Trophoblast cell (in vitro differentiated cells and primary cell): ENCODE measurements at regions not wholly inside any gene's neighbourhood (a gene's known extent, or its start where the extent isn't known, plus 50 kb on each side); places are given as distances from the start of the nearest gene placed in this dataset.

ENCODE experiments used
- DNase-seq, 2 donors: peaks; one replicate each; pipeline ENCODE4 v3.0.0-alpha.2; 2016
- H2AFZ ChIP-seq: 2 replicates; pipeline ENCODE4 v1.6.1; 2013; ENCODE audit warnings: low read length, moderate library complexity, mild to moderate bottlenecking; ENCODE audit not compliant: insufficient read depth, poor library complexity
- H2AK5ac ChIP-seq: 2 replicates; pipeline ENCODE4 v1.6.1; 2013; ENCODE audit warnings: mild to moderate bottlenecking, low read length
- H2BK120ac ChIP-seq: 2 replicates; pipeline ENCODE4 v1.6.1; 2013; ENCODE audit warnings: low read length, mild to moderate bottlenecking, moderate library complexity; ENCODE audit not compliant: insufficient read depth, poor library complexity
- H2BK12ac ChIP-seq: 2 replicates; pipeline ENCODE4 v1.6.1; 2013; ENCODE audit warnings: mild to moderate bottlenecking, low read length, moderate library complexity
- H2BK5ac ChIP-seq: 2 replicates; pipeline ENCODE4 v1.6.1; 2013; ENCODE audit warnings: low read length, low read depth, moderate library complexity, mild to moderate bottlenecking; ENCODE audit not compliant: poor library complexity
- H3K14ac ChIP-seq: 2 replicates; pipeline ENCODE4 v1.6.1; 2013; ENCODE audit warnings: mild to moderate bottlenecking, low read length
- H3K18ac ChIP-seq: 2 replicates; pipeline ENCODE4 v1.6.1; 2013; ENCODE audit warnings: mild to moderate bottlenecking, low read length
- H3K23ac ChIP-seq: 2 replicates; pipeline ENCODE4 v1.6.1; 2013; ENCODE audit warnings: low read length
- H3K27ac ChIP-seq: 2 replicates; pipeline ENCODE4 v1.5.1; 2013; ENCODE audit warnings: low read depth, mild to moderate bottlenecking, inconsistent platforms, low read length, moderate library complexity
- H3K27me3 ChIP-seq: 2 replicates; pipeline ENCODE4 v1.6.1; 2013; ENCODE audit warnings: inconsistent platforms, mild to moderate bottlenecking, low read length, moderate library complexity; ENCODE audit not compliant: insufficient read depth
- H3K36me3 ChIP-seq, 2 experiments: 1 replicate in 1 of 2; 2 replicates in 1 of 2; pipeline ENCODE4 v1.6.1; 2013; ENCODE audit warnings: low read length in 2 of 2, mild to moderate bottlenecking in 2 of 2, moderate library complexity in 1 of 2; ENCODE audit not compliant: insufficient read depth in 2 of 2, control insufficient read depth in 1 of 2
- H3K4ac ChIP-seq: 2 replicates; pipeline ENCODE4 v1.6.1; 2013; ENCODE audit warnings: low read depth, mild to moderate bottlenecking, low read length, moderate library complexity
- H3K4me1 ChIP-seq, 2 experiments: 1 replicate in 1 of 2; 2 replicates in 1 of 2; pipeline ENCODE4 v1.6.1; 2013; ENCODE audit warnings: low read length in 2 of 2, mild to moderate bottlenecking in 2 of 2, moderate library complexity in 1 of 2; ENCODE audit not compliant: insufficient read depth in 2 of 2, control insufficient read depth in 1 of 2
- H3K4me2 ChIP-seq: 2 replicates; pipeline ENCODE4 v1.6.1; 2013; ENCODE audit warnings: inconsistent platforms, mild to moderate bottlenecking, low read length, moderate library complexity
- H3K4me3 ChIP-seq: 2 replicates; pipeline ENCODE4 v1.5.1; 2013; ENCODE audit warnings: mild to moderate bottlenecking, low read depth, low read length, inconsistent platforms
- H3K79me1 ChIP-seq: one replicate; pipeline ENCODE4 v1.6.1; 2013; ENCODE audit warnings: low read length
- H3K79me2 ChIP-seq: 2 replicates; pipeline ENCODE4 v1.6.1; 2013; ENCODE audit warnings: low read length, mild to moderate bottlenecking; ENCODE audit not compliant: control insufficient read depth, insufficient read depth, poor library complexity
- H3K9ac ChIP-seq: 2 replicates; pipeline ENCODE4 v1.6.1; 2013; ENCODE audit warnings: mild to moderate bottlenecking, low read length
- H3K9me3 ChIP-seq: 2 replicates; pipeline ENCODE4 v1.6.1; 2013; ENCODE audit warnings: low read depth, mild to moderate bottlenecking, control low read depth, inconsistent platforms, low read length; ENCODE audit not compliant: insufficient read depth
- H4K12ac ChIP-seq: 2 replicates; pipeline ENCODE4 v1.6.1; 2013; ENCODE audit warnings: low read depth, mild to moderate bottlenecking, low read length, moderate library complexity
- H4K8ac ChIP-seq: 2 replicates; pipeline ENCODE4 v1.6.1; 2013; ENCODE audit warnings: low read depth, mild to moderate bottlenecking, low read length, moderate library complexity
- H4K91ac ChIP-seq: one replicate; pipeline ENCODE4 v1.6.1; 2013; ENCODE audit warnings: low read depth, mild to moderate bottlenecking, low read length, moderate library complexity
- WGBS: extraction: QIAGEN DNeasy Blood & Tissue Kit; methylation state at CpG from one replicate; pipeline ENCODE4 v1.1.7; 2013; ENCODE audit warnings: missing lambda C conversion rate; ENCODE audit not compliant: insufficient read length, insufficient coverage; ENCODE audit errors: extremely low coverage; 5-methylcytosine and 5-hydroxymethylcytosine counted together

GRCh38 chr7:42315103-42315502, 78.1 kb upstream of the GLI3 start:
- Histone ChIP-seq H3K4ac (no peak overlapping the region), H3K36me3 (no peaks in the 10 kb centered on the region), H2BK120ac (no peak overlapping the region), H3K23ac (no peak overlapping the region), H4K12ac (no peak overlapping the region), H3K79me1 (no peaks in the 10 kb centered on the region), H2BK12ac (no peak overlapping the region), H3K4me3 (no peak overlapping the region), H2AFZ (no peak overlapping the region), H3K27ac (no peak overlapping the region), H3K9me3 (peaks cover 1% of the 10 kb centered on the region), H2AK5ac (no peak overlapping the region), H4K8ac (no peak overlapping the region), H3K4me2 (no peak overlapping the region), H3K4me1 (no peaks in the 10 kb centered on the region), H3K27me3 (no peaks in the 10 kb centered on the region), H3K18ac (no peak overlapping the region), H2BK5ac (no peak overlapping the region), H3K14ac (no peak overlapping the region), H4K91ac (no peak overlapping the region), H3K9ac (no peak overlapping the region), H3K79me2 (no peaks in the 10 kb centered on the region)
- no peak for DNase-seq
- WGBS: no CpG with 5 or more reads among the region's 3 CpGs

- Histone ChIP-seq H3K9me3 (peaks cover 1% of the 10 kb centered on the region), H3K9ac (no peak overlapping the region), H2BK5ac (no peak overlapping the region), H3K4ac (no peak overlapping the region), H3K27me3 (no peaks in the 10 kb centered on the region), H3K4me1 (no peaks in the 10 kb centered on the region), H3K14ac (no peak overlapping the region), H3K23ac (no peak overlapping the region), H3K4me3 (no peak overlapping the region), H3K36me3 (no peaks in the 10 kb centered on the region), H3K79me2 (no peaks in the 10 kb centered on the region), H4K8ac (no peak overlapping the region), H4K12ac (no peak overlapping the region), H3K79me1 (no peaks in the 10 kb centered on the region), H3K18ac (no peak overlapping the region), H2BK120ac (no peak overlapping the region), H2AK5ac (no peak overlapping the region), H3K27ac (no peak overlapping the region), H2BK12ac (no peak overlapping the region), H3K4me2 (no peak overlapping the region), H2AFZ (no peak overlapping the region), H4K91ac (no peak overlapping the region)
- WGBS: no CpG with 5 or more reads among the region's 1 CpG
- no peak for DNase-seq
These were observed 77.7 kb upstream of the GLI3 start for GRCh38 chr7:42314696-42315095.

GRCh38 chr7:42311195-42311594, 74.2 kb upstream of the GLI3 start:
- H2BK5ac ChIP-seq: no peak overlapping the region
- no peak overlapping the region for H3K4me2 ChIP-seq
- no peak overlapping the region for H4K8ac ChIP-seq
- no peaks in the 10 kb centered on the region for H3K27me3 ChIP-seq
- H3K9me3 ChIP-seq: no peaks in the 10 kb centered on the region
- no peak overlapping the region for H3K18ac ChIP-seq
- no peak overlapping the region for H4K91ac ChIP-seq
- no peak overlapping the region for H3K23ac ChIP-seq
- H2AFZ ChIP-seq: no peak overlapping the region
- no peak overlapping the region for H2BK120ac ChIP-seq
- H2AK5ac ChIP-seq: no peak overlapping the region
- no peaks in the 10 kb centered on the region for H3K79me1 ChIP-seq
- H3K14ac ChIP-seq: no peak overlapping the region
- no peaks in the 10 kb centered on the region for H3K79me2 ChIP-seq
- no peak overlapping the region for H3K4me3 ChIP-seq
- H3K4ac ChIP-seq: no peak overlapping the region
- no peak for DNase-seq
- no peaks in the 10 kb centered on the region for H3K36me3 ChIP-seq
- no peak overlapping the region for H3K9ac ChIP-seq
- H2BK12ac ChIP-seq: no peak overlapping the region
- no peak overlapping the region for H4K12ac ChIP-seq
- no peak overlapping the region for H3K27ac ChIP-seq
- H3K4me1 ChIP-seq: no peaks in the 10 kb centered on the region

- H3K18ac ChIP-seq: no peak overlapping the region
- no CpG with 5 or more reads among the region's 8 CpGs for WGBS
- no peaks in the 10 kb centered on the region for H3K27me3 ChIP-seq
- H3K4me3 ChIP-seq: no peak overlapping the region
- H2BK12ac ChIP-seq: no peak overlapping the region
- H4K12ac ChIP-seq: no peak overlapping the region
- H3K14ac ChIP-seq: no peak overlapping the region
- no peaks in the 10 kb centered on the region for H3K79me1 ChIP-seq
- no peaks in the 10 kb centered on the region for H3K36me3 ChIP-seq
- H2AK5ac ChIP-seq: no peak overlapping the region
- H2AFZ ChIP-seq: no peak overlapping the region
- no peak overlapping the region for H2BK120ac ChIP-seq
- no peak overlapping the region for H3K23ac ChIP-seq
- H3K9ac ChIP-seq: peak overlapping the region; percentile 49
- DNase-seq: peak; percentile 74 to 80
- no peaks in the 10 kb centered on the region for H3K9me3 ChIP-seq
- H4K8ac ChIP-seq: no peak overlapping the region
- no peak overlapping the region for H4K91ac ChIP-seq
- H3K4me2 ChIP-seq: peak overlapping the region; percentile 35
- no peak overlapping the region for H2BK5ac ChIP-seq
- no peaks in the 10 kb centered on the region for H3K79me2 ChIP-seq
- H3K4me1 ChIP-seq: peaks cover 4% of the 10 kb centered on the region in 2 experiments
- H3K4ac ChIP-seq: no peak overlapping the region
- H3K27ac ChIP-seq: no peak overlapping the region
These were observed 56.0 kb upstream of the GLI3 start for GRCh38 chr7:42292991-42293521.
